ENCODE measurements at regions not wholly inside any gene's neighbourhood (a gene's known extent, or its start where the extent isn't known, plus 50 kb on each side); places are given as distances from the start of the nearest gene placed in this dataset.

- no peaks in the 10 kb centered on the region for H3K36me3 ChIP-seq (ENCODE audit: control insufficient read depth, insufficient read depth, low read length)
- no peak for TF ChIP-seq CTCF (IDR thresholded peaks at IDR 0.05; ENCODE audit: insufficient read depth, low read length, severe bottlenecking)
- FAIRE-seq (no peak), DNase-seq (ENCODE audit: low read depth) (no peak)
- H3K27me3 ChIP-seq (ENCODE audit: control insufficient read depth, insufficient read depth, low read length), result no peaks in the 10 kb centered on the region
- no peak overlapping the region for H3K4me3 ChIP-seq (ENCODE audit: low read depth, low read length)
Measured at GRCh38 chr4:154953691-154954090, 172.6 kb downstream of the RBM46 start.

- H3K36me3 ChIP-seq (ENCODE audit: control insufficient read depth, insufficient read depth, low read length), result no peaks in the 10 kb centered on the region
- TF ChIP-seq CTCF (IDR thresholded peaks at IDR 0.05; ENCODE audit: insufficient read depth, low read length, severe bottlenecking), result no peak
- no peaks in the 10 kb centered on the region for H3K27me3 ChIP-seq (ENCODE audit: control insufficient read depth, insufficient read depth, low read length)
- FAIRE-seq, result no peak
- no peak for DNase-seq (ENCODE audit: low read depth)
- no peak overlapping the region for H3K4me3 ChIP-seq (ENCODE audit: low read depth, low read length)
Measured at GRCh38 chr4:154954117-154954516, 173.0 kb downstream of the RBM46 start.

- Histone ChIP-seq H3K36me3 (ENCODE audit: control insufficient read depth, insufficient read depth, low read length) (no peaks in the 10 kb centered on the region), H3K27me3 (ENCODE audit: control insufficient read depth, insufficient read depth, low read length) (no peaks in the 10 kb centered on the region), H3K4me3 (ENCODE audit: low read depth, low read length) (no peak overlapping the region)
- DNase-seq (ENCODE audit: low read depth) (no peak), FAIRE-seq (no peak)
- no peak for TF ChIP-seq CTCF (IDR thresholded peaks at IDR 0.05; ENCODE audit: insufficient read depth, low read length, severe bottlenecking)
Measured at GRCh38 chr4:154958121-154958520, 177.0 kb downstream of the RBM46 start.

GRCh38 chr4:154958621-154959358 is 177.7 kb downstream of the RBM46 start:
- Histone ChIP-seq H3K27me3 (ENCODE audit: control insufficient read depth, insufficient read depth, low read length) (no peaks in the 10 kb centered on the region), H3K36me3 (ENCODE audit: control insufficient read depth, insufficient read depth, low read length) (no peaks in the 10 kb centered on the region), H3K4me3 (ENCODE audit: low read depth, low read length) (no peak overlapping the region)
- no peak for TF ChIP-seq CTCF (IDR thresholded peaks at IDR 0.05; ENCODE audit: insufficient read depth, low read length, severe bottlenecking)
- DNase-seq (ENCODE audit: low read depth) (peak; percentile 60), FAIRE-seq (no peak)

- TF ChIP-seq CTCF (IDR thresholded peaks at IDR 0.05; ENCODE audit: insufficient read depth, low read length, severe bottlenecking), result no peak
- Histone ChIP-seq H3K36me3 (ENCODE audit: control insufficient read depth, insufficient read depth, low read length) (no peaks in the 10 kb centered on the region), H3K27me3 (ENCODE audit: control insufficient read depth, insufficient read depth, low read length) (no peaks in the 10 kb centered on the region), H3K4me3 (ENCODE audit: low read depth, low read length) (no peak overlapping the region)
- FAIRE-seq, result no peak
- DNase-seq (ENCODE audit: low read depth), result no peak
Measured at GRCh38 chr4:154959756-154960155, 178.7 kb downstream of the RBM46 start.

GRCh38 chr4:154960476-154960875 is 179.4 kb downstream of the RBM46 start:
- DNase-seq (ENCODE audit: low read depth) (no peak), FAIRE-seq (no peak)
- Histone ChIP-seq H3K36me3 (ENCODE audit: control insufficient read depth, insufficient read depth, low read length) (no peaks in the 10 kb centered on the region), H3K4me3 (ENCODE audit: low read depth, low read length) (no peak overlapping the region), H3K27me3 (ENCODE audit: control insufficient read depth, insufficient read depth, low read length) (no peaks in the 10 kb centered on the region)
- no peak for TF ChIP-seq CTCF (IDR thresholded peaks at IDR 0.05; ENCODE audit: insufficient read depth, low read length, severe bottlenecking)

Data from bronchial epithelial cell (primary cell).